Bronchial epithelial cell (primary cell): ENCODE measurements at regions not wholly inside any gene's neighbourhood (a gene's known extent, or its start where the extent isn't known, plus 50 kb on each side); places are given as distances from the start of the nearest gene placed in this dataset.
A peak's percentile ranks its signal among the peaks of the same experiment; 100 is the strongest.
"Not testable (repeated sequence)": the region's sequence is repeated elsewhere in the genome, so short reads cannot be mapped to it uniquely, and the experiment has no call there.

Source experiments
- DNase-seq: peaks from one replicate; pipeline ENCODE4 v3.0.0-alpha.2; 2010; ENCODE audit warnings: low read depth
- FAIRE-seq: peaks from 2 replicates; lab custom pipeline; 2011; peaks lifted over from hg19 to GRCh38; lab: Jason Lieb, UNC
- H3K27me3 ChIP-seq: 2 replicates; pipeline ENCODE4 v1.5.1; 2011; ENCODE audit warnings: low read length; ENCODE audit not compliant: control insufficient read depth, insufficient read depth
- H3K36me3 ChIP-seq: 2 replicates; pipeline ENCODE4 v1.5.1; 2011; ENCODE audit warnings: low read length; ENCODE audit not compliant: control insufficient read depth, insufficient read depth
- H3K4me3 ChIP-seq: 2 replicates; pipeline ENCODE4 v1.5.1; 2011; ENCODE audit warnings: mild to moderate bottlenecking, low read depth, low read length, control low read depth

- DNase-seq: peak; percentile 34
- H3K4me3 ChIP-seq, FAIRE-seq, H3K27me3 ChIP-seq, H3K36me3 ChIP-seq: not testable (repeated sequence)
These were observed 625.7 kb downstream of the FOXD4L6 start for GRCh38 chr9:40502808-40503207.
